MM.1S (cell line): ENCODE measurements at regions not wholly inside any gene's neighbourhood (a gene's known extent, or its start where the extent isn't known, plus 50 kb on each side); places are given as distances from the start of the nearest gene placed in this dataset.

Experiments used
- CTCF ChIP-seq: fragments of 300-600 bp; sonication (generic); IDR thresholded peaks from 2 replicates; pipeline ENCODE4 v1.5.1; 2016; ENCODE audit warnings: antibody characterized with exemption, low read length, mixed read lengths
- EZH2phosphoT487 ChIP-seq: fragments of 300-600 bp; sonication (generic); IDR thresholded peaks from 2 replicates; pipeline ENCODE4 v1.6.1; 2018; ENCODE audit warnings: antibody characterized with exemption, low read length

GRCh38 chr15:36363335-36363734 is 216.1 kb upstream of the CDIN1 start:
- no peak for TF ChIP-seq CTCF
- no peak for TF ChIP-seq EZH2phosphoT487
